Neuronal stem cell (in vitro differentiated cells): ENCODE measurements at regions not wholly inside any gene's neighbourhood (a gene's known extent, or its start where the extent isn't known, plus 50 kb on each side); places are given as distances from the start of the nearest gene placed in this dataset.

Source experiments
- DNase-seq: peaks from one replicate; pipeline ENCODE4 v3.0.0-alpha.2; 2013; ENCODE audit warnings: low spot score
- H2AFZ ChIP-seq: one replicate; pipeline ENCODE4 v1.6.1; 2013; ENCODE audit warnings: mild to moderate bottlenecking, low read length, inconsistent platforms
- H2AK5ac ChIP-seq: 2 replicates; pipeline ENCODE4 v1.6.1; 2013; ENCODE audit warnings: low read depth, mild to moderate bottlenecking, inconsistent platforms, low read length, moderate library complexity, mixed read lengths
- H2BK120ac ChIP-seq: 2 replicates; pipeline ENCODE4 v1.6.1; 2013; ENCODE audit warnings: low read depth, mild to moderate bottlenecking, inconsistent platforms, low read length, moderate library complexity, mixed read lengths
- H2BK12ac ChIP-seq: one replicate; pipeline ENCODE4 v1.6.1; 2013; ENCODE audit warnings: low read length, inconsistent platforms
- H2BK15ac ChIP-seq: 2 replicates; pipeline ENCODE4 v1.6.1; 2013; ENCODE audit warnings: mild to moderate bottlenecking, low read length, inconsistent platforms, mixed read lengths
- H2BK5ac ChIP-seq: one replicate; pipeline ENCODE4 v1.6.1; 2013; ENCODE audit warnings: inconsistent platforms, mild to moderate bottlenecking, low read length, moderate library complexity
- H3K14ac ChIP-seq: one replicate; pipeline ENCODE4 v1.6.1; 2013; ENCODE audit warnings: low read length, inconsistent platforms
- H3K18ac ChIP-seq: 2 replicates; pipeline ENCODE4 v1.6.1; 2013; ENCODE audit warnings: low read length, inconsistent platforms
- H3K23ac ChIP-seq: 2 replicates; pipeline ENCODE4 v1.6.1; 2013; ENCODE audit warnings: low read depth, mild to moderate bottlenecking, mixed read lengths, low read length, inconsistent platforms; ENCODE audit not compliant: poor library complexity
- H3K27ac ChIP-seq: replicated peaks from 3 replicates; pipeline ENCODE4 v1.5.1; 2013; ENCODE audit warnings: low read length, inconsistent platforms
- H3K27me3 ChIP-seq, 3 experiments: 2 replicates each; pipeline ENCODE4 v1.6.1; 2013; ENCODE audit warnings: low read length in 3 of 3, mild to moderate bottlenecking in 2 of 3, inconsistent platforms in 1 of 3, low read depth in 1 of 3, mixed read lengths in 1 of 3, moderate library complexity in 1 of 3; ENCODE audit not compliant: control insufficient read depth in 3 of 3, insufficient read depth in 3 of 3
- H3K36me3 ChIP-seq, 2 donors: replicated peaks in 1 of 2; 2 replicates each; pipeline ENCODE4 v1.6.1; 2013; ENCODE audit warnings: low read length in 2 of 2; ENCODE audit not compliant: control insufficient read depth in 2 of 2, insufficient read depth in 2 of 2
- H3K4ac ChIP-seq: 2 replicates; pipeline ENCODE4 v1.6.1; 2013; ENCODE audit warnings: inconsistent platforms, mild to moderate bottlenecking, low read length, moderate library complexity
- H3K4me1 ChIP-seq, 2 donors: 1 replicate in 1 of 2; 2 replicates in 1 of 2; pipeline ENCODE4 v1.6.1; 2013; ENCODE audit warnings: low read length in 2 of 2, low read depth in 1 of 2; ENCODE audit not compliant: control insufficient read depth in 2 of 2, insufficient read depth in 1 of 2
- H3K4me2 ChIP-seq: one replicate; pipeline ENCODE4 v1.6.1; 2013; ENCODE audit warnings: mild to moderate bottlenecking, low read length, inconsistent platforms; ENCODE audit not compliant: insufficient read depth, poor library complexity, severe bottlenecking
- H3K4me3 ChIP-seq, 2 donors: 2 replicates each; pipeline ENCODE4 v1.5.1; 2013; ENCODE audit warnings: low read length in 2 of 2, mild to moderate bottlenecking in 2 of 2, inconsistent platforms in 1 of 2, moderate library complexity in 1 of 2
- H3K79me1 ChIP-seq: one replicate; pipeline ENCODE4 v1.6.1; 2013; ENCODE audit warnings: low read depth, mild to moderate bottlenecking, inconsistent platforms, low read length, moderate library complexity
- H3K9ac ChIP-seq: one replicate; pipeline ENCODE4 v1.6.1; 2013; ENCODE audit warnings: mild to moderate bottlenecking, low read depth, low read length, inconsistent platforms; ENCODE audit not compliant: poor library complexity
- H3K9me3 ChIP-seq, 2 donors: replicated peaks in 1 of 2; 2 replicates each; pipeline versions ENCODE3 to v1.6.1; 2013; ENCODE audit warnings: low read length in 2 of 2, mild to moderate bottlenecking in 2 of 2, inconsistent platforms in 1 of 2, low read depth in 1 of 2, mixed read lengths in 1 of 2, moderate library complexity in 1 of 2; ENCODE audit not compliant: control insufficient read depth in 2 of 2, insufficient read depth in 1 of 2
- H4K8ac ChIP-seq: one replicate; pipeline ENCODE4 v1.6.1; 2013; ENCODE audit warnings: low read depth, mild to moderate bottlenecking, inconsistent platforms, low read length, moderate library complexity
- H4K91ac ChIP-seq: one replicate; pipeline ENCODE4 v1.6.1; 2013; ENCODE audit warnings: low read length, low read depth, mild to moderate bottlenecking, inconsistent platforms; ENCODE audit not compliant: poor library complexity
- WGBS, 2 donors: extraction: QIAGEN DNeasy Blood & Tissue Kit; methylation state at CpG; one replicate each; pipeline ENCODE4 v1.1.7; 2013; ENCODE audit warnings: missing lambda C conversion rate in 2 of 2, mixed read lengths in 1 of 2; ENCODE audit not compliant: insufficient read length in 2 of 2, insufficient replicate concordance in 1 of 2; ENCODE audit errors: extremely low coverage in 2 of 2; 5-methylcytosine and 5-hydroxymethylcytosine counted together

- Histone ChIP-seq H2BK120ac (no peak overlapping the region), H2BK15ac (no peak overlapping the region), H2AFZ (no peak overlapping the region), H3K9ac (no peak overlapping the region), H3K36me3 (no peaks in the 10 kb centered on the region), H2BK12ac (no peak overlapping the region), H3K23ac (no peak overlapping the region), H3K4me3 (no peak overlapping the region), H4K8ac (no peak overlapping the region), H3K79me1 (no peaks in the 10 kb centered on the region), H3K27ac (no peak overlapping the region), H3K4me1 (no peaks in the 10 kb centered on the region), H3K14ac (no peak overlapping the region), H4K91ac (no peak overlapping the region), H2AK5ac (no peak overlapping the region), H2BK5ac (no peak overlapping the region), H3K27me3 (no peaks in the 10 kb centered on the region), H3K4ac (no peak overlapping the region), H3K4me2 (no peak overlapping the region), H3K18ac (no peak overlapping the region), H3K9me3 (peaks cover 0 to 3% of the 10 kb centered on the region in 2 donors)
- no peak for DNase-seq
- WGBS, 2 donors = no CpG with 5 or more reads among the region's 4 CpGs
These were observed 325.7 kb upstream of the EPHA6 start for GRCh38 chr3:96488708-96489107.

GRCh38 chr3:96491023-96491422 is 323.4 kb upstream of the EPHA6 start:
- no peak overlapping the region for H4K8ac ChIP-seq

GRCh38 chr3:96491868-96492267 is 322.5 kb upstream of the EPHA6 start:
- Histone ChIP-seq H3K36me3 (no peaks in the 10 kb centered on the region), H4K91ac (no peak overlapping the region), H3K9me3 (peaks cover 0 to 3% of the 10 kb centered on the region in 2 donors), H3K4me3 (no peak overlapping the region), H4K8ac (no peak overlapping the region), H3K4me1 (no peaks in the 10 kb centered on the region), H3K27ac (no peak overlapping the region), H3K23ac (no peak overlapping the region), H2BK5ac (no peak overlapping the region), H2AK5ac (no peak overlapping the region), H3K27me3 (no peaks in the 10 kb centered on the region), H3K9ac (no peak overlapping the region), H2BK120ac (no peak overlapping the region), H3K14ac (no peak overlapping the region), H3K4ac (no peak overlapping the region), H2BK15ac (no peak overlapping the region), H2AFZ (no peak overlapping the region), H3K79me1 (no peaks in the 10 kb centered on the region), H2BK12ac (no peak overlapping the region), H3K18ac (no peak overlapping the region), H3K4me2 (no peak overlapping the region)
- no peak for DNase-seq

More at GRCh38 chr3:96491023-96491422, 323.4 kb upstream of the EPHA6 start:
- Histone ChIP-seq H3K36me3 (no peaks in the 10 kb centered on the region), H3K18ac (no peak overlapping the region), H2BK12ac (no peak overlapping the region), H2AK5ac (no peak overlapping the region), H3K79me1 (no peaks in the 10 kb centered on the region), H2BK120ac (no peak overlapping the region), H2AFZ (no peak overlapping the region), H4K91ac (no peak overlapping the region), H2BK15ac (no peak overlapping the region), H3K4me1 (no peaks in the 10 kb centered on the region), H3K27ac (no peak overlapping the region), H3K4me3 (no peak overlapping the region), H3K9me3 (peaks cover 0 to 3% of the 10 kb centered on the region in 2 donors), H3K4ac (no peak overlapping the region), H3K9ac (no peak overlapping the region), H3K27me3 (no peaks in the 10 kb centered on the region), H3K14ac (no peak overlapping the region), H3K4me2 (no peak overlapping the region), H3K23ac (no peak overlapping the region), H2BK5ac (no peak overlapping the region)
- DNase-seq = no peak

DNA sequence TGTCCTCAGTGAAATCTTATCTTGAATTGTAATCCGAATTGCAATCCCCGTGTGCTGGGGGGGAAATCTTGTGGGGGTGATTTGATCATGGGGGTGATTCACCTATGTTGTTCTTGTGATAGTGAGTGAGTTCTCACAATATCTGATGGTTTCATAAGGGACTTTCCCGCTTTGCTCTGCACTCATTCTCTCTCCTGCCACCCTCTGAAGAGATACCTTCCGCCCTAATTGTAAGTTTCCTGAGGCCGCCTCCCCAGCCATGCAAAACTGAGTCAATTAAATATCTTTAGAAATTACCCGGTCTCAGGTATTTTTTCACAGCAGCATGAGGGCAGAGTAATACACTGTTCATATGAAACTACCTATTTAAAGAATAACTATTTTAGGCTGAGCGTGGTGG is 304.1 kb upstream of the EPHA6 start:
- Histone ChIP-seq H3K23ac (no peak overlapping the region), H2BK120ac (no peak overlapping the region), H2BK5ac (no peak overlapping the region), H3K79me1 (no peaks in the 10 kb centered on the region), H3K9ac (no peak overlapping the region), H4K8ac (no peak overlapping the region), H3K4me1 (no peaks in the 10 kb centered on the region), H3K27ac (no peak overlapping the region), H3K4me3 (no peak overlapping the region), H2BK15ac (no peak overlapping the region), H3K27me3 (no peaks in the 10 kb centered on the region), H4K91ac (no peak overlapping the region), H3K18ac (no peak overlapping the region), H3K4ac (no peak overlapping the region), H2AK5ac (no peak overlapping the region), H3K36me3 (no peaks in the 10 kb centered on the region), H3K9me3 (no peaks in the 10 kb centered on the region), H2BK12ac (no peak overlapping the region), H3K14ac (no peak overlapping the region), H2AFZ (no peak overlapping the region), H3K4me2 (no peak overlapping the region)
- no CpG with 5 or more reads among the region's 7 CpGs for WGBS, 2 donors
- DNase-seq = no peak
